ENCODE measurements at regions not wholly inside any gene's neighbourhood (a gene's known extent, or its start where the extent isn't known, plus 50 kb on each side); places are given as distances from the start of the nearest gene placed in this dataset.

DNA sequence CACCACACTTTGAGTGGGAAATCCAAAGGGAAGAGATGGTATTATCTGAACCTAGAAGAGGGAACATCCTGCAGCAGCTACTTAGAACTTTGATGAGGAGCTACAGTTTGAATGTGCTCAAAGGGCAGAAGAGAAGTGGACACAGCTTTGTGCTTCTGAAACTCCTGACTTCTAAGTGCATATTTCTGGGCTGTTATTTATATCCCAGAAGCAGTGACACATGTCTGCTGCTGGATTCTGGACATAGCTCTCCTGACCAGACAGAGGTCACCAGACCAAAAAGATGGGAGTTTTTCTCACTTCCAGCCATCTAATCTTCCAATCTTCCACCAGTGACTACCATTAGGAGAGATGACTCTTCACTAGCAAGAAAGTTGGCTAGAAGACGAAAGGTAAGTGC, 153.9 kb downstream of the FSIP2 start:
- TF ChIP-seq, protein P1, sequence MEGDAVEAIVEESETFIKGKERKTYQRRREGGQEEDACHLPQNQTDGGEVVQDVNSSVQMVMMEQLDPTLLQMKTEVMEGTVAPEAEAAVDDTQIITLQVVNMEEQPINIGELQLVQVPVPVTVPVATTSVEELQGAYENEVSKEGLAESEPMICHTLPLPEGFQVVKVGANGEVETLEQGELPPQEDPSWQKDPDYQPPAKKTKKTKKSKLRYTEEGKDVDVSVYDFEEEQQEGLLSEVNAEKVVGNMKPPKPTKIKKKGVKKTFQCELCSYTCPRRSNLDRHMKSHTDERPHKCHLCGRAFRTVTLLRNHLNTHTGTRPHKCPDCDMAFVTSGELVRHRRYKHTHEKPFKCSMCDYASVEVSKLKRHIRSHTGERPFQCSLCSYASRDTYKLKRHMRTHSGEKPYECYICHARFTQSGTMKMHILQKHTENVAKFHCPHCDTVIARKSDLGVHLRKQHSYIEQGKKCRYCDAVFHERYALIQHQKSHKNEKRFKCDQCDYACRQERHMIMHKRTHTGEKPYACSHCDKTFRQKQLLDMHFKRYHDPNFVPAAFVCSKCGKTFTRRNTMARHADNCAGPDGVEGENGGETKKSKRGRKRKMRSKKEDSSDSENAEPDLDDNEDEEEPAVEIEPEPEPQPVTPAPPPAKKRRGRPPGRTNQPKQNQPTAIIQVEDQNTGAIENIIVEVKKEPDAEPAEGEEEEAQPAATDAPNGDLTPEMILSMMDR (IDR thresholded peaks at IDR 0.05), result no peak
- no peak for TF ChIP-seq POLR2A (IDR thresholded peaks at IDR 0.05)

Measured in esophagus squamous epithelium (tissue), 4 donors.